GM18867 (cell line): ENCODE measurements at regions not wholly inside any gene's neighbourhood (a gene's known extent, or its start where the extent isn't known, plus 50 kb on each side); places are given as distances from the start of the nearest gene placed in this dataset.

Experiments
- ATAC-seq: cut with Tn5 transposase; IDR thresholded peaks from one replicate; pipeline ENCODE4 v1.9.1; 2021; ENCODE audit warnings: mild to moderate bottlenecking, moderate library complexity; ENCODE audit not compliant: unreplicated experiment

- no peak for ATAC-seq
Observed at GRCh38 chr1:29458737-29459619, 222.7 kb downstream of the PTPRU start.

GRCh38 chr1:29457496-29458368, 221.4 kb downstream of the PTPRU start:
- ATAC-seq: no peak

- ATAC-seq: no peak
Observed at GRCh38 chr1:29456685-29457435, 220.5 kb downstream of the PTPRU start.

- no peak for ATAC-seq
Observed at GRCh38 chr1:29455781-29456180, 219.5 kb downstream of the PTPRU start.

GRCh38 chr1:29454616-29455380, 218.5 kb downstream of the PTPRU start:
- ATAC-seq: no peak

- no peak for ATAC-seq
Observed at GRCh38 chr1:29453502-29454240, 217.3 kb downstream of the PTPRU start.

GRCh38 chr1:29452463-29453230, 216.3 kb downstream of the PTPRU start:
- no peak for ATAC-seq

- ATAC-seq: no peak
Observed at GRCh38 chr1:29451368-29451892, 215.1 kb downstream of the PTPRU start.

GRCh38 chr1:29450591-29450990, 214.3 kb downstream of the PTPRU start:
- no peak for ATAC-seq

GRCh38 chr1:29448456-29449235, 212.3 kb downstream of the PTPRU start:
- ATAC-seq: no peak

GRCh38 chr1:29447368-29447767, 211.0 kb downstream of the PTPRU start:
- ATAC-seq: no peak

- no peak for ATAC-seq
Observed at GRCh38 chr1:29444782-29445729, 208.7 kb downstream of the PTPRU start.

- ATAC-seq: no peak
Observed at GRCh38 chr1:29444081-29444715, 207.9 kb downstream of the PTPRU start.

- ATAC-seq: no peak
Observed at GRCh38 chr1:29441916-29442668, 205.8 kb downstream of the PTPRU start.

- ATAC-seq: no peak
Observed at GRCh38 chr1:29439615-29440014, 203.3 kb downstream of the PTPRU start.

- no peak for ATAC-seq
Observed at GRCh38 chr1:29438991-29439390, 202.7 kb downstream of the PTPRU start.
